GM18517 (cell line): ENCODE measurements at regions not wholly inside any gene's neighbourhood (a gene's known extent, or its start where the extent isn't known, plus 50 kb on each side); places are given as distances from the start of the nearest gene placed in this dataset.
"Not testable (repeated sequence)": the region's sequence is repeated elsewhere in the genome, so short reads cannot be mapped to it uniquely, and the experiment has no call there.

Source experiments
- ATAC-seq: cut with Tn5 transposase; IDR thresholded peaks from one replicate; pipeline ENCODE4 v1.9.1; 2021; ENCODE audit warnings: mild to moderate bottlenecking, moderate library complexity; ENCODE audit not compliant: unreplicated experiment

DNA sequence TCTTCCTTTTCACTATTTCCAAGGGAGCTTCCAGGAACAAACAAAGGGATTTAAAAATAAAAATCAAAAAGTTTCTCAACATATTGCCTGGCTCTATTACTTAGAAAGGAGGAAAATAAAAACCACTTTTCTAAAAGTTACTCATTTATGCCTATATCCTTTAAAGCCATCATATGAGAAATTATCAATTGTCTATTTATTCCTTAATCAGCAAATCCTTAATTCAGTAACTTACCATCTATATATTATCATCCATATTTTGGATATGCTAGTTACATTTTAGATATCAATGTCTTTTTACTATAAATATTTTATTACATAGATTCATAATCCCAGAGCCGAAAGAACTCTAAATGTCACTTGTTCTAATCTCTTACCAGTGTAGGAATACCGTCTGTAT is 481.5 kb upstream of the ANO5 start:
- no peak for ATAC-seq

DNA sequence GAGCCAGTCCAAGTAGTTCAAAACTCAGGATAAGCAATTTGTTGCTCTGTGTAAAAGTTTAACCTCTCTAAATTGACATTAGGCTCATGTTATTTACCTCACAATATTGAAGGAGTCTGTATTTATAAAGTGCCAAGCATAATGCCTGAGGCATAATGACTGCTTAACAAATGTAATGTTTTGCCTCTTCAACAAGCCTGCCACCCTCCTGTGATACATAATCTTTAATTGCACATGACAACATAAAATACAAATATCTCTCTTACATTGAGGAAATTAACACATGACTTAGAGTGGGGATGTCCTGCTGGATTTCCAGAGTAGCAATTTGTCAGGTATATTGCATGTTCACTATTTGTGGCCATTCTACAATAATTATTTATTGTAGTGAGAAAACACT is 469.2 kb upstream of the ANO5 start:
- ATAC-seq: no peak

DNA sequence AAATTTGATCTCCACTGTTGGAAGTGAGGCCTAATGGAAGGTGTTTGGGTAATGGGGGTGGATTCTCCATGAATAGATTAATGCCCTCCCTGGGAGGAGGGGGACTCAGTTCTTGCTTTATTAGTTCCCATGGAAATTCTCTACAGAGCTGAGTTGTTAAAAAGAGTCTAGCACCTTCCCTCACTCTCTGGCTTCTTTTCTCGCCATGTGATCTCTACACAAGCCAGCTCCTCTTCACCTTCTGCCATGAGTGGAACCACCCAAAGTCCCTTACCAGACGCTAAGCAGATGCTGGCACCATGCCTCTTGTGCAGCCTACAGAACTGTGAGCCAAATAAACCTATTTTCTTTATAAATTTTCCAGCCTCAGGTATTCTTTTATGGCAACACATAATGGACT is 465.8 kb upstream of the ANO5 start:
- no peak for ATAC-seq

DNA sequence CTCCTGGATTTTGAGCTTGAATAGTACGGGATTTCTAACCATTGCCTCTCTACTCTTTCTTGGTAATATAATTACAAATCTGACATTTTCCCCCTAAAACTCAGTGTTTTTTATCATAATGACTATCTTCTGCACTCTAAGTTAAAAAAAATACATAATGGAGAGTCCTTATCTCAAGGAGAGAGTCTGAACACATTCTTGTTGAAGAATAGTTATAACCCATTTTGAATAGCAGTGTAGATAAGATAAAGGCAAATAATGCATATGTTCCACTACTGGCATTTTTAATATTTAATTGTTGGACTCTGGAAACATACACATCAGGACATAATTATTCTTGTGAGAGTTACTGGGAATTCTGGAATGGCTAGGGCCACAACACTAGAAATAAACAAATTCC is 456.5 kb upstream of the ANO5 start:
- no peak for ATAC-seq

DNA sequence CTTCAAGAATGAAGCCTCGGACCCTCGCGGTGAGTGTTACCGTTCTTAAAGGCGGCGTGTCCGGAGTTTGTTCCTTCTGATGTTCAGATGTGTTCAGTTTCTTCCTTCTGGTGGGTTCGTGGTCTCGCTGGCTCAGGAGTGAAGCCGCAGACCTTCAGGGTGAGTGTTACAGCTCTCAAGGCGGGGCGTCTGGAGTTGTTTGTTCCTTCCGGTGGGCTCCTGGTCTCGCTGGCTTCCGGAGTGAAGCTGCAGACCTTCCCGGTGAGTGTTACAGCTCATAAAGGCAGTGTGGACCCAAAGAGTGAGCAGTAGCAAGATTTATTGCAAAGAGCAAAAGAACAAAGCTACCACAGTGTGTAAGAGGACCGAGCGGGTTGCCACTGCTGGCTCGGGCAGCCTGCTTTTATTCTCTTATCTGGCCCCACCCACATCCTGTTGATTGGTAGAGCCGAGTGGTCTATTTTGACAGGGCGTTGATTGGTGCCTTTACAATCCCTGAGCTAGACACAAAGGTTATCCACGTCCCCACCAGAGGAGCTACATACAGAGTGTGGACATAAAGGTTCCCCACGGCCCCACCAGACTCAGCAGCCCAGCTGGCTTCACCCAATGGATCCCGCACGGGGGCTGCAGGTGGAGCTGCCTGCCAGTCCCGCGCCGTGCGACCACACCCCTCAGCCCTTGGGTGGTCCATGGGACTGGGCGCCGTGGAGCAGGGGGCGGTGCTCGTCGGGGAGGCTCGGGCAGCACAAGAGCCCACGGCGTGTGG is 440.2 kb upstream of the ANO5 start:
- not testable (repeated sequence) for ATAC-seq

DNA sequence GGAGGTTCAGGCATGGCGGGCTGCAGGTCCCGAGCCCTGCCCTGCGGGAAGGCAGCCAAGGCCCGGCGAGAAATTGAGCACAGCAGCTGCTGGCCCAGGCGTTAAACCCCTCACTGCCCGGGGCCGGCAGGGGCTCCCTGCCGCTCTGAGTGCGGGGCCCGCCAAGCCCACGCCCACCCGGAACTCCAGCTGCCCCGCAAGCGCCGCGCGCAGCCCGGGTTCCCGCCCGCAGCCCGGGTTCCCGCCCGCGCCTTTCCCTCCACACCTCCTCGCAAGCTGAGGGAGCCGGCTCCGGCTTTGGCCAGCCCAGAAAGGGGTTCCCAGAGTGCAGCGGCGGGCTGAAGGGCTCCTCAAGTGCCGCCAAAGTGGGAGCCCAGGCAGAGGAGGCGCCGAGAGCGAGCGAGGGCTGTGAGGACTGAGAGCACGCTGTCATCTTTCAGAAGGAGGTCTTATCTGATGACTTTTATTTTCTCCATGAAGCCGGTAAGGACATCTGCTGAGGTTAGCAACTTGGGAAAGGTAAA is 439.6 kb upstream of the ANO5 start:
- not testable (repeated sequence) for ATAC-seq

DNA sequence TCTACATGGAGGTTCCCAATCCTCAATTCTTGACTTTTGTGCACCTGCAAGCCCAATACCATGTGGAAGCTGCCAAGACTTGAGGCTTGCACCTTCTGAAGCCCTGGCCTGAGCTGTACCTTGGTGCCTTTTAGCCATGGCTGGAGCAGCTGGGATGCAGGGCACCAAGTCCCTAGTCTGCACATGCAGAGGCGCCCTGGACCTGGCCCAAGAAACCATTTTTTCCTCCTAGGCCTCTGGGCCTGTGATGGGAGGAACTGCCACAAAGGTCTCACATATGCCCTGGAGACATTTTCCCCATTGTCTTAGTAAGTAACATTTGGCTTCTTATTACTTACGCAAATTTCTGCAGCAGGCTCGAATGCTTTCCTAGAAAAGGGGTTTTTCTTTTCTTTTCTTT is 431.9 kb upstream of the ANO5 start:
- ATAC-seq: no peak

DNA sequence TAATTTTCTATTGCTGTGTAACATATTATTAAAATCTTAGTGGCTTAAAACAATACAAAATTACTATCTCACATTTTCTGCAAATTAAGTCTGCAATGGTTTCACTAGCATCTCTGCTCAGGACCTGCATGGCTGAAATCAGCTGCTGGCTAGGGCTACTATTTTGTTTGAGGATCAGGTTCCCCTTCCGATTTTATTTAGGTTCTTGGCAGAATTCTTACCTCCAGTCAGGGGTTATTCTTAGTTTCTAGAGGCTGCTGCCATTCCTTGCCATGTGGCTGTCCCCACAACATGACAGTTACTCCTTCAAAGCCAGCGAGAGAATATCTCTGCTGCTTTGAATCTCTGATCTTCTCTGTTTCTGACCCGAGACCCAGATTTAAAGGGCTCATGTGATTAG is 424.5 kb upstream of the ANO5 start:
- ATAC-seq: no peak

DNA sequence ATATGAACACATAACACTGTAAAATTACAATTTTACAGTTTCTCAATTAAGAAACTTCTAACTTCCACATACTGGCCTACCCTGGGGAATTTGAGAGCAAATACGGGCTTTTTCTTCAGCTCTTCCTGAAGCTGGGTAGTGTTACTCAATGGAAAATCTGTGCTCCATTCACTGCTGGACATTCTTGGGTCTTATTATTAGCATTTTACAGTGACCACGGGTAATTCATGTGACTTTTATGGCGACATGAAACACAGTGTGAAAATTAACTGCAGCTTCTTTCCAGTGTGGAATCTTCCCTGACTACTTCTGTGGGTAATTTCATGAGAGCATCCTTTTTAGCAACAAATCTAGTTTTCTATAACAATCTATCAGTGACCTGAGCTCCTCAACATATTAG is 423.7 kb upstream of the ANO5 start:
- no peak for ATAC-seq

DNA sequence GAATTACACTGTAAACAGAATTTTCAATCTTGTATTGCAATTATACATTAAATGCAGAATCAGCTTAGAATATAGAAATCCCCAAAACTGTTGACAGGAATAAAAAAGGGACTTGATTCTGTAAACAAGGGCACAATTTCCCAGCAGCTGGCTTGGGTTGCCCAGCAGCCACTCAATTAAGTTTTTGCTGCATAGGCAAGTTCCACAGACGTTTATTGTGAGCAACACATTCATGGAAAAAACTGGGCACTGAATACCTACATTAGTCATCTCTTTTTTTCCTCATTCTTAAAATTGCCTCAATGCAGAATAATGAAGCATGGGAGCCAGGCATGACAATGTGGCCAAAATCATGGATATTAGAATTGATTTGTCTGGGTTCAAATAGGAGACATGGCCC is 421.8 kb upstream of the ANO5 start:
- no peak for ATAC-seq

DNA sequence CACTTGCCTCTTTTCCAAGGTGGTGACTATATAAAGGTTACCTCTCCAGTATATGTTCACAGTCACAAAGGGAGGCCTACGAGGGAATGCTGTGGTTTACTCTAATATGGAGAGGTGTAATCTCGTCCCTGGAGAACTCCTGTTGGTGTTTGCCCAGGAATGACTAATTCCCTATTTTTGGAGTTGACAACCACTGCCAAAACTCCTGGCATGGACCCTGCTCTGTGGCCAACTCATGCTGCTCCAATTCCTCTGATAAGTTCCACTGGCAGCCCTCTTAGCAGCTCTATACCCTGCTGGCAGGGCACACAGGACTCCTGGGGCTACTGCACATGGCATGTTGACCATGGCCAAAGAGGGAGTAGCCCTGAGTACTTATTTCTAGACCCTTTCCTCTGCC is 418.7 kb upstream of the ANO5 start:
- ATAC-seq: no peak

DNA sequence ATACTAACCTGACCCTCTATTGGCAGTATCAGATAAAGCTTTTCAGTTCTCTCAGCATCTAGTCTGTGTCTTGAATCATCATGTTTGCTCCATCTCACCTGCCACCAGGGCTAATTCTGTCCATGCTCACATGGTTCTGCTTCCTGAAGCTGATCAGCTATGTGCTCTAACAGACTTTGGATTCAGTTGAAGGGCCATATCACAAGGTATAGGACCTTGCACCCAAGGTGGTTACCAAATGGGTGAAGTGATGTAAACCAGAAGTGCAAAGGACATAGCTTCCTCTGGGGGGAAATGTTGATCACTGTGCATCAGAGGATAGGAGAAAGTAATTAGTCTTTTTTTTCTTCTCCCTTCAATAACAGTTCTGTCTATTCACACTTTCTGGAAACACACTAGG is 417.0 kb upstream of the ANO5 start:
- ATAC-seq: no peak

DNA sequence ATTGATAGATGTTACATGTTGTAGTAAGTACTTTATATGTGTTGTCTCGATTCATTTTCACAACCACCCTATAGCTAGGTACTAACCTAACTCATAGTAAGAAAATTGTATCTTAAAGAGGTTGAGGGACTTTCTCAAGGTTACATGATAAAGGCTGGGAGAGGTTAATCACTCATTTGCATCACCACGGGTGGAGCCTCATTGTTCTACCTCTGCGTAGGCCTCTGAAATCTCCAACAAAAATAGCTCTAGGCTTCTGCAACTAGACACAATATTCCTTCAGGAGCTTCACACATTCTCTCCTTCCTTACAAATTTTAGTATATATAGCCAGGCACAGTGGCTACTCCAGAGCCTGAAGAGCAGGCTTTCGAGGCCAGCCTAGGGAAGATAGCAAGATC is 408.9 kb upstream of the ANO5 start:
- no peak for ATAC-seq

DNA sequence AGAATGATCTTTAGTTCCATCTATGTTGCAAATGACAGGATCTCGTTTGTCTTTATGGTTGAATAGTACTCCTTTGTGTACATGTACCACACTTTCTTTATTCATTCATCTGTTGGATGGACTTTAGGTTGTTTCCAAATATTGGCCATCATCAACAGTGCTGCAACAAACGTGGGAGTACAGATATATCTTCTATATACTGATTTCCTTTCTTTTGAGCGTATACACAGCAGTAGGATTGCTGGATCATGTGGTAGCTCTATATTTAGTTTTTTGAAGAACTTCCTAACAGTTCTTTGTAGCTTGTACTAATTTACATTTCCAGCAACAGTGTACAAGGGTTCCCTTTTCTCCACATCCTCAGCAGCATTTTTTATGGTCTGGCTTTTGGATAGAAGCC is 407.5 kb upstream of the ANO5 start:
- ATAC-seq: no peak

DNA sequence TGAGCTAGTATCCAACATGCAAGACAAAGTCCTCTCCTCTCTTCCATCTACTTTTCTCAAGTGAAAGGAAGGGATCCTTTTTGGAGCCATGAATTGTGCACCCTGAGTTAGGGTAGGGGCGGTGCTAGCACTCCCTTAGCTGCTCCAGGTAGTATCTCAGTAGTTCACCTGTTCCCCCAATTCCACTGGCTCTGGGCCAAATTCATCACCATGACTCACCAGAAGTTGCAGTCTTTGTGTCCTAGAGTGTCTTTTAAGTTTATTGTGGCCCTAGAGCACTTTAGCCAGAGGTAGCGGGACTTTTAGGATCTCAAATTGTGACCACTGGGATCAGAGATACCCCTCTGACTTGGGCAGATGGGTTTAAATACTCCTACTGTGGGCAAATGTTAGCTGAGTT is 398.6 kb upstream of the ANO5 start:
- no peak for ATAC-seq

DNA sequence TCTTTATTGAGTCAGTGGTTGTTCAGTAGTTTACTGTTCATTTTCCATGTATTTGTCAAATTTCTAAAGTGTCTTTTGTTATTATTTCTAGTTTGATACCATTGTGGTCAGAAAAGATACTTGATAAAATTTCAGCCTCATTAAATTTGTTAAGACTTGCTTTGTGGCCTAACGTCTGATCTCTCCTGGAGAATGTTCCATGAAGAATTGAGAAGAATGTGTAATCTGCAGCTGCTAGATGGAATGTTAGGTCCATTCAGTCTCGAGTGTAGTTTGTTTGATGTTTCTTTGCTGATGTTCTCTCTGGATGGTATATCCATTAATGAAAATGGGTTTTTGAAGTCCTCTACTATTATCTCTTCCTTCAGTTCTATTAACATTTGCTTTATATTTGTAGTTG is 394.7 kb upstream of the ANO5 start:
- ATAC-seq: no peak

DNA sequence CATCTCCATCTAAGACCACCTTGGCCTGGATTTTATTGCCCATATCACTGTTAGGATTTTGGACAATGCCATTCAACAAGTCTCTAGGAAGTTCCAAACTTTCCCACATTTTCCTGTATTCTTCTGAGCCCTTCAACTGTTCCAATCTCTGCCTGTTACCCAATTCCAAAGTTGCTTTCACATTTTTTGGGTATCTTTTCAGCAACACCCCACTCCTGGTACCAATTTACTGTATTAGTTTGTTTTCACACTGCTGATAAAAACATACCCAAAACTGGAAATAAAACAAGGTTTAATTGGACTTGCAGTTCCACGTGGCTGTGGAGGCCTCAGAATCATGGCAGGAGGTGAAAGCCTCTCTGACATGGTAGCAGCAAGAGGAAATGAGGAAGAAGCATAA is 388.4 kb upstream of the ANO5 start:
- ATAC-seq: not testable (repeated sequence)

DNA sequence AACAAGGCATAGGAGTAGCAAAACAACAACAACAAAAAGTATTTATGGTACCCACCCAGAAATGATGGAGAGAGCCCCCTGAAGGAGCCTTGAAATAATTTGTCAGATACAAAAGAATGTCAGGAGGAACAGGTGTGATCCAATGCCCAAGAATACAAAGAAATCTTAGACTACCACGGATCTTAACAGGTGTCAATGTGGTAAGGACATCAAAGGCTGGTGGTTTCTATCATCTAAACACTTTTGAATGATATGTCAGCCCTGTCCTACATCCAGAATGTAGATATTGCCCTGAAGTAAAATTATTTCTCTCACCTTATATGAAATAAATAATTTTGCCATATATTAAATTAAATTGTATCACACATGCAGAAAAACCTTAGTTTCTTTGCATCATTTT is 386.4 kb upstream of the ANO5 start:
- ATAC-seq: no peak

DNA sequence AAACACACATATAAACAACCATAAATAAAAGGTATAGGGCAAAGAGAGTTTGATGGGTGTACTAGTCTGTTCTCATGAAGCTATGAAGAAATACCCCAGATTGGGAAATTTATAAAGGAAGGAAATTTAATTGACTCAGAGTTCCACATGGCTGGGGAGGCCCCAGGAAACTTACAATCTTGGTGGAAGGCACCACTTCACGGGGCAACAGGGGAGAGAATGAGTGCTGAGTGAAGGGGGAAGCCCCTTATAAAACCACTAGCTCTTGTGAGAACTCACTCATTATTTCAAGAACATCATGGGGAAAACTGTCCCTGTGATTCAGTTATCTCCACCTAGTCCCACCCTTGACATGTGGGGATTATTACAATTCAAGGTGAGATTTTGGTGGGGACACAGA is 385.9 kb upstream of the ANO5 start:
- no peak for ATAC-seq

DNA sequence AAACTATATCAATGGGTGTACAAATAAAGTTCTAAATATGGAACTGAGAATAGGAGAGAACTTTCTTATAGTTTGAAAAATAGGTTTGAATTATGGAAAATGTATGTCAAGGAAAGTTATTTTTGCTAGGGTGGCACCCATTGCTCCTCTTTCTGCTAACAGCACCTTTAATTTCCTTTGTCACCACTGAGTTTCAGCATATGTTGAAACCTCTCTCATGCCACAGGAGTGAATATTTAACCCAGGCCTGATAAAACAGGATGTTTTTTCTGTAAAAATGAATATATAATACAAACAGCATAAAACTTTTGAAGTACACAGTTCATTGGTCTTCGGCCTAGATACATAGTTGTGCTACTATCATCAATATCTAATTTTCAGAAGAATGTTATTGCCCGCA is 385.5 kb upstream of the ANO5 start:
- ATAC-seq: no peak

DNA sequence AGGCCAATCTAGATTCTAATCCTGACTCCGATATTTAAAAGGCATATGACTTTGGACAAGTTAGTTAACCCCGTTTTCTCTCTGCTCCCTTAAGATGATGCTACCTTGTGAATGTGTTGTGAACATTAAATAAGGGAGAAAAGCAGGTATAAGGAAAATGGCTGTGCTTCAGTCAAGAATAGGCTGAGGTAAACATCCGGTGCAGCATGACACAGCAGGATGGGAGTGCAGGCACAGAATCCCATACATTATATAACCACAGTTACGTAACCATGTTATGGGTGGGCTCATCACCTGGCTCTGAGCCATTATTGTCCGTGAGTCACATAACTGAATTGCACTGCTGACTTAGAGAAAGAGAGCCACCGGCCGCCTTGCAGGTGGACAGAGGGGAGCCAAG is 382.2 kb upstream of the ANO5 start:
- ATAC-seq: no peak

DNA sequence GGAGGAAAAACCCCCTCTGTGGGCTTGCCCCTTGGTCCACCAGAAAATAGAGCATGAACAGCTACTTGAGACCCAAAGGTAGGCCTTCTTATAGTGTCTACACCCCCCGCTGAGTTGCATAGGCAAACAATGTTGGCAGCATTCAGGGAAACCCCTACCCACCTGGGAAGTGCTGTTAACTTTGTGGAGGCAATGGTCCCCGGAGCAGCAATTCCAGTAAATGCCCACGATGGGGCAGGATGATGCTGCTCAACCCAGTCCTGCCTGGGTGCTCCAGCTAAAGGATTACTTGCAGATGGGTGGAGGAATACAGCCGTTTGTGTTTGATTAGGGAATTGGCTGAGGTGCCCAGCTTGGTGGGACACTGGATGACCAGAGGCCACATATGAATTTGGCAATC is 381.3 kb upstream of the ANO5 start:
- no peak for ATAC-seq

DNA sequence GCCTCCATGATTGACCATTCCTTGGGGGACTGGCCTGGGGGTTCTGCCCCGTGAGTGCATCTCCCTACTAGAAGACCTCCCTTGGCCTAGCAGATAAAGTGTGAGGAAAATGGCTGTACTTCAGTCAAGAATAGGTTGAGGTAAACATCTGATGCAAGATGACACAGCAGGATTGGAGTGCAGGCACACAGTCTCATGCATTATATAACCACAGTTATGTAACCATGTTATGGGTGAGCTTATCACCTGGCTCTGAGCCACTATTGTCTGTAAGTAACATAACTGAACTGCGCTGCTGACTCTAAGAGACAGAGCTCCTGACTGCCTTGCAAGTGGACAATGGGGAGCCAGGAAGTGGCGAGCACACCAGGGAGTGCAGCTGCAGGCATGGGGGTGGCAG is 378.7 kb upstream of the ANO5 start:
- ATAC-seq: no peak
